GM19372 (cell line): ENCODE measurements at regions not wholly inside any gene's neighbourhood (a gene's known extent, or its start where the extent isn't known, plus 50 kb on each side); places are given as distances from the start of the nearest gene placed in this dataset.

Experiments used
- ATAC-seq: cut with Tn5 transposase; IDR thresholded peaks from one replicate; pipeline ENCODE4 v1.9.1; 2021; ENCODE audit warnings: mild to moderate bottlenecking, low read depth, moderate library complexity; ENCODE audit not compliant: unreplicated experiment

DNA sequence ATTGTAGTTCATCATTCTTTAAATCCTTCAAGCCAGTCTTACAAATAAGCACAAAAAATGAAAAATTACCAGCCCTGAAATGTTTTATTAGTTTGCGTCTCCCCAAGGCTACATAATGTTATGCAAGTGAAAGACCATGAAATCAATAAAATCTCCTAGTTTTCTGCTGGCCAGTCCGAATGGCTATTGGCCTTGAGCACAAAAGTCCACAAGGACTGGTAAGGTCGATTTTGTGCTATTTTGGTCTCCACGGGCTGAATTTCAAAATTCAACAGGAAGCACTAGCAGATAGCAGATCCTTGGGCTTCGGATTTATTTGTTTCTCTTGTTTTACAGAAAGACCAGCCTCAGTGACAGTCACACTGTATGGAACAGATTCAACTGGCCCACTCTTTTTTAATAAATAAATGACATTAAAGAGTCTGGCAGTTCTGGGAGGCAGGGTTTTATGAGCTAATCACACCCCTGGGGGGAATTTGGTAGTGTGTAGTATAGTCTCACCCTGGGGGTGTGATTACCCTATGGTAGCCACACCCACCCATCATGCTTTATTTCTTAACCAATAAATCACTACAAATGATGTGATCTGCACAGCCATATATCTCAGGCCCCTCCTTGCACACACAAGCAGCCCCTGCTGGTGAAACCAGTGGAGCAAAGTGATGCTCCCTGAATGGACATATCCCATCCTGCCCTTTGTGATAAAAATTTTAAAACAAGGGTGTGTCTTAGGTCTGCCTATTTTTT is 51.1 kb upstream of the TMEM33 start:
- ATAC-seq = no peak

DNA sequence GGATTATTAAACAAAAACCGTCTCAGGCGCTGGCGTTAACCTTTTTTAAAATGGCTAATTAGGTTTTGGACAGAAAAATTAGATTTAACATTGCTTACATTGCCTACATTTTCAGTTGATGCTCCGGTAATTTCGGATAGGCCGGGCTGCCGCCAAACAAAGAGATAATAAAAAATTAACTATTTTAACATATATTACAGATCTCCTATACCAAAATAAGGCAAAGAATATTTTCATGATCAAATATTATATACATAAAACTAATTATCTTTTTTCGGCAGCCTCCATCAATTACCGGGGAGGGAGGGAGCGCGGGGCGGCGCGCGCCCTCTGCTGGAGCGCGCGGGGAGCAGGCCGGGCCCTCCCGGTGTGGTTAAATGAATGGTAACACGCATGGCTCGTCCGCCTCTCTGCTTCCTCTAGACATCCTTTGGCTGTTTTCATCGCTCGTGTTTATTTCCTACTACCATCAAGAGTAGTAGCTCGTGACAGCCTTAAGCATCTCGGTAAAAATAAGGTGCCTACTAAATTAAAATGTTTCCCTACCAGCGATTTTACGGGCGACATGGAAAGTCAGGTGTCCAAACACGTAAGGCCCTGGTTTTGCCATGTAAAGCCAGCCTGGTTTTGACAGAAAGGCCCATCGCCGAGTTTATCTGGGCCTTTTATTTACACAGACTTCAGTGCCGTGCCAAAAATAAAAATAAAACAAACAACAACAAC is 52.4 kb upstream of the TMEM33 start:
- ATAC-seq = peak; percentile 84

DNA sequence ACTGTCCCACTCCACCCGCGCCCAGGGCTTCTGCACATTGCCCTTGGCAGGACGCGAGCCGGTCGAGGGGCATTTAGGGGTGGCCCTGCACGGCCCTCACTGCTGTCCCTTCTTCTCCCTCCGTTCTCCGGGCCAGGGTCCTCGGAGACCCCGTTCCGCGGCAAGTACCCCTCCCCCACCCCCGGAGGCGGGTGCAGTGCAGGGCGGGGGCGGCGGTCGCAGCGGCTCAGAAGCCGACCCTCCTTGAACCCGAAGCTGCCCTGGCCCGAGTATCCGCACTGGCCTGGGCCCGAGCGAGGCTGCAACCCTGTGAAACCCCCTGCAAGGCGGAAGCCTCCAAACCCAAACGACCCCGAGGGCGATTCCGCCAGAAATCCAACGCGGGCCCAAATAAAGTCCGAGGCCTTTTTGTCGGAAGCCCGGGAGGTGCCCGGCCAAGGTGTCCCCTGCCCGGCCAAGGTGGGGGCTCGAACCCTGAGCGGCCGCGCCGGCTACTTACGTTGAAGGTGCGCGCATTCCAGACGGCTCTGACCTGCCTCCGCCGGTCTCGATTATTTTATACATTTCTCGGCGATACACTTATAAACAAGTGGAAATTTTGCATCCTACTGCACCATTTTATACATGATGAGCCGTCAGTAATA is 53.1 kb upstream of the TMEM33 start:
- no peak for ATAC-seq

DNA sequence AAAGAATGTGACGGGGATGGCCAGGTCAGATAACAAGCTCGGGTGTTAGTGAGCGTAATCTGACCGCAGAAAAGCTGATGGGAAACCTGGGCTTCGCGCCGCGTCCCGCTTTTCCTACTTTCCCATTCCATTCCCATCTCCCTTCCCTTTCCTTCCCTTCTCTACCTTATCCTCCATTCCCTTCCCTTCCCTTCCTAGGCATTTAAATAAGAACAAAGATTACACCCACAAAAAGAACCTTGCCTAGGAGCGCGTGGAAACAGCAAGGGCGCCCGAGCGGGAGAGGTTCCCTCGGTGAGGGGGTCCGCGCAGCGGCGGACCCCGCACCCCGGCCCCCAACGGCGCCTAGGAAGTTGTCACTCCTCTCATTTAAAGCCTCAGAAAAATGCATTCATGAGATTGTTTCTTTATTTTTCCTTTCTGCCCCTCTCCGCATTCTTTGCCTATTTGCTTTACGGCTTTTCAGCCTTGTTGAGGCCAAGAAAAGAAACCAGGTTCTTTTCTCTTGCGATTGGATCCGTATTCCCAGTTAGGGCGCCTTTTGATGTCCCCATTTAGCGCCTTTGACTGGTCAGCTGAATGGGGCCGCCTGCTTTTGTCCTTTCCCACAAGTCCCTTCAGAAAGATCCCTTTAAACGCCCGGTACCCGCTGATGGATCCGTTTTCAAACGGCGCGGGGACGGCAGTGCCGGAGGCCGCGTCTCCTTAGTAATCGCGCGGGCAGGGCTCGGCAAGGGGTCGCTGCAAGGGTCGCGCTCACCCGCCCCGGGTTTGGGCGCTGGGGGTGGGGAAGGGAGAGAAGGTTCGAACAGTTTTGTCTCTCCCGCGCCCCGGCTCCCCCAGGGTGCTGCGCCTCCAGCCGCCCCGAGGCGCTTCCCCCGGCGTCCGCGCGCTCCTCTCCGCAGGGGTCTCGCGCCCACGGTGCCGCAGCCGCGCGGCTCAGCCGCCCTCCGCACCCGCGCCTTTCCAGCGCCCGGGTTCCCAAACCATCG is 54.1 kb upstream of the TMEM33 start:
- ATAC-seq = no peak

DNA sequence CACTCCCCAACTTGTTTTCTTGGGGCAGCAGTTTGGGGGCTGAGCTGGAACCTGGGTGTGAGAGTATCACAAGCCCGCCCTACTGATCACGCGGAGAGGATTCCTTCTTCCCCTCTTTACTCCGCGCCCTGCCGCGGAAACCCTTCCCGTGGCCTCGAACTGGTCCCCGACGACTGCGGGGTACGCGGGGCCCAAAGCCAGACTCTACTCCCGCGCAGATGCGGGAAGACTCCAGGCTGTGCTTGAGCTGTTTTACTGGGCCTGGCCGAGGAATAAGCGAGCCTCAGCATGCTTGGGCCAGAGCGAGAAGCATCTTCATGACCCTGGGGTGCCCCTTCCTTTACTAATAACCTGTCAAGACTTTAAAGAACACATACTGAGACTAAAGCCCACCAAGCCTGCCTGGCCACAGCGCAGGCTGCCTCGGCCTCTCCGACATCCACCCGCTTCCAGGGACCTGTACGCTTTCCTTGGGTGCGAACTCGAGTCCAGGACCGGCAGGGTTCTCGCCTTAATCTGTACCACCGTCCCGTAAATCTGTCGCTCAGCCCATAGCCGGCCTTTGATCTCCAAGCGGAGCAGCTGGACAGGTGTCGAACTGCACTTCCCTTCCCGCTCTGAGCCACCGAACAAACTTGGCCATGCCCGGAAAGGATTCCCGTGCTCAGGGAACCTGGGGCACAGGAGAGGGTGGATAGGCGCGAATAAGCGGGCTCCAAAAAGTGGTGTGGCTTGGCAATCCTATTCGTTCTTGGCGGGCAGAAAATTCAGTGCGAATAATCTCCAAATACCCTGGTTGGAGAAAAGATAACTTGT is 55.0 kb upstream of the TMEM33 start:
- no peak for ATAC-seq

DNA sequence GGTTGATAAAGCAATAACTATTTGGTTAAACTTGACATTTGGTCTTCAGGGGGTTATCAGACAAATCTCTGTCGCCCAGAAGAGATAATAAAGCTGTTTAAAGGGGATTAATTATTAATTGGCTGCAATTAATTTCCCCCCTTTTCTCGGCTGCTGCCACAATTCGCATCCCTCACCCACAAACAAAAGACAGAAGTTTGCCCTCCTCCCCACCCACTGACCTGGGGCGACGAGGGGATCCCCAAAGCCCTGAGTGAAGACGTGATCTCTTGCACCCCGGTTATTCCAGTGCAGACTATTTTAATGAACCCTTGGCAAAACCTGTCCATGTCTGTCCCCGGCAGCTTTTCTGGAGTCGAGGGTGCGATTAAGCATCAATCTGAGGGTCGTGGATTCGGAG is 55.7 kb upstream of the TMEM33 start:
- no peak for ATAC-seq

DNA sequence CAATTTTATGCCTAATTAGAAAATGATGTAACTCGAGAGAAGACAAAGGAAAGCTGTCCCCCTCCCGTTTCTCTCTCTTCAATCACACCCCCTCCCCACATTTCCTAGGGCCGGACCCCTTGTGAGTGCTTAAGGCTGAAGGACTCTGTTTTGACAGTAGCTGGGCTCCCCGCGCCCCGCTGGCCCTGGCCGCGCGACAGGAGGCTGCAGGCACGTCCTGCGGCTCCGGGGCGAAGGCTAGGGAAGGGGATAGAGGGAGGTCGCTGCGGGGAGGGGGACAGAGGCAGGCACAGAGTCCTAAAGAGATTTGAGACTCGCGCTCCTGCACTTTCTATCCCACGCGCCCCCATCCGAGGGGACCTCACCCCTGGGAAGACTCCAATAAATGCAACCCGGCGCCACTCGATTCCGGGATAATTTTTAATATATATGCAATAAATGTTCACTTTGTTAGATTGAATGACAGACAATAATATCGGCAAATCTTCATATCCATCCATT is 56.2 kb upstream of the TMEM33 start:
- ATAC-seq = no peak

DNA sequence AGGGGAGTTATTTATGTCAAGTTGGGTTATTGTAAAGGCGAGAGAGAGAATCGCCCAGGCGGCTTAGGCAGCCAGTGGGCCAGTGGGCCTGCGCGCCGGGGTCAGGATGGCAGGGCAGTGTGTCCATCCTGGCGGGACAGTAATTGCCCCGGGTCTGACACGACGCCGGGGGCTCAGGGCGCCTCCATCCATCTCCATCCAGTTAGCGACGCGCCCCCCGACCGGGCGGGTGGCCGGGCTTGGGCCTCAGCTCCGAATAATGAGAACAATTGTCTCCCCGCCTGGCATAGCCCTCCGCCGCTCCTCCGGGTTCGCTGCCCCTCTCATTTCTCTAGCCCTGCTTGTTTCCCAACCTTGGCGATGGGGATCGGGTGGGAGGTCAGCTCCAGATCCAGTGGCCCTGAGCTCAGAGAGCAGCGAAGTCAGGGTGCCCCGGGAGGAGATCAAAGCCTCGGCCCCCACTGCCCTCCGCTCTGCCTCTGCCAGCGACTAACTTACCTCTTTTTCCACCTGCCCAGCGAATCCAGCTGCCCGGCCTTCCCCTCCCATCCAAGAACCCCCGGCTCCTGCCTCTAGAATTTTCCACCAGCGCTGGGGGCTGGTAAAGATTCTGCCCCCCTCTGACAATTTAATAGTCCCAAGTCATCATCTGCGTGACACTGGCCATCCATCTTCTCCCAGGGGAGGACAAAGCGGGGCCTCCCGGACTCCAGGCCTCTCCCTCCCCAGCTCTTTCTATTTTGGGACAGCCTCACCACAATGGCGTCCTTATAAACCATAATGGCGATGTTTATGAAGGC is 56.9 kb upstream of the TMEM33 start:
- no peak for ATAC-seq

DNA sequence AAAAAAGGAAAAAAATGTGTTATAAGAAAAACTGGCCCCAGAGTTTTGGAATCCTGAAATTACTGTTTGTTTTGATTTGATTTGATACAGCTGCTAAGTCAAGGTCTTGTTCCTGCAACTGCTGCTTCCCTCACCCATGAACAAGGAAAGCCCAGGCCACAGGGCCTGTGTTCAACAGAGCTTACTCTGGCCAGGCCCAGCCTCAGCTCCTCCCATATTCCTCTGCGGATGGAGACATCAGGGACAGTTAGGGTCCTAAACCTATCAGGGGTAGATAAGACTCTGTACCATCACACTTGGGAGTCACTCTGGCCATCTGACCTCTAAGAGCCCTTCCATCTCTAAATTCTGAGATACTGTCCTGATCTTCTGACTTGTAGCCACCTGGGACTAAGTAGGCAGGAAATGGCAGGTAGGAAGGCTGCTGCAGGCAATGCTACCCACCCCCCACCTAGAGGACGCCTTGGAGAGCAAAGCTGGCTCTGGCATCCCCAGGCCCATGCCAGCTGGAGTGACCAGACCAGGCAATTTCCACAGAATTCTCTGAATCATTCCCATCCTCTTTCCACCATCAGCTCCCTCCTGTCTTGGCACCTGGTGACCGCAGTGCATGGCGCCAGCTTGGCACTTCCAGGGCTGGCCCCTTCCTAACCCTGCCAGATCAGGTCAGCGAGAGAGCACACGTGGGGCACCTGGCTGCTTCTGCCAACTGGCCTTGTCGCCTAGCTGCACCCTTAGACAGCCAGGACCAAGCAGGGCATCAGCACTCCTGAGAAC is 58.0 kb upstream of the TMEM33 start:
- ATAC-seq = no peak

DNA sequence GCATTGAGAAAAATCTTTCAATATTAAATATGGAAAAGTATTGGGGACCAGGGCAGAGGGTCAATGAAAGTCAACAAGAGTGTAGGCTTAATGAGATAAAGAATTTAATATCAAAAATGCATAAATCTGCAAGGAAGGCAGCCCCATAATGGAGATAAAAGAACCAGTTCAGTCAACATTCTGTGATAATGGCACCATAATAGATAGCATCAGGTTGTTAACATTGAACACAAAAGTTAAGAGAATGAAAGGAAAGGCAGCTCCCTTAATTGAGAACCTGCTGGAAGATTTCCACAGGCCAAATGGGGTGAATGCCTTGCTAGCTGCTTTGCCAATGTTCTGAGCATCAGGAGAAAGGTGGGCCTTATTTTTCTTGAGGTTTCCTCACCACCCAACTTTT is 60.4 kb upstream of the TMEM33 start:
- no peak for ATAC-seq

DNA sequence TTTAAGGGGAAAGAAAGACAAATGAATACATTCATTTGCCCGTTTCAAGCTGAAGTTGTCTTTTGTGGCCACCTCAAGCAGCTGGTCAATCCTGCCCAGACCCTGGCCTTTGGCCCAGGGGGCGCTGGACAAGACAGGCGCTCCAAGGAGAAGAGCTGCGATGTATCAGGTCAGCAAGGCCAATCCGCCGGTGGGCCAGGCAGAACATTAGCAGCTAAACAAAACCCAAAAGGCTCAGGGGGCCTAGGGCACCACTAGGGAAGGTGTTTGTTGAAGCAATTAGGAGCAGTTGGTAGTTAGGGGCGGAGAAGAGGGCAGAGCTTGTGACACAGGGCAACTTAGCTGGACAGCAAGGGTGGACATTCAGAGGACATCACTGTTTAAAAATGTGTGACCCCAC is 60.8 kb upstream of the TMEM33 start:
- no peak for ATAC-seq

DNA sequence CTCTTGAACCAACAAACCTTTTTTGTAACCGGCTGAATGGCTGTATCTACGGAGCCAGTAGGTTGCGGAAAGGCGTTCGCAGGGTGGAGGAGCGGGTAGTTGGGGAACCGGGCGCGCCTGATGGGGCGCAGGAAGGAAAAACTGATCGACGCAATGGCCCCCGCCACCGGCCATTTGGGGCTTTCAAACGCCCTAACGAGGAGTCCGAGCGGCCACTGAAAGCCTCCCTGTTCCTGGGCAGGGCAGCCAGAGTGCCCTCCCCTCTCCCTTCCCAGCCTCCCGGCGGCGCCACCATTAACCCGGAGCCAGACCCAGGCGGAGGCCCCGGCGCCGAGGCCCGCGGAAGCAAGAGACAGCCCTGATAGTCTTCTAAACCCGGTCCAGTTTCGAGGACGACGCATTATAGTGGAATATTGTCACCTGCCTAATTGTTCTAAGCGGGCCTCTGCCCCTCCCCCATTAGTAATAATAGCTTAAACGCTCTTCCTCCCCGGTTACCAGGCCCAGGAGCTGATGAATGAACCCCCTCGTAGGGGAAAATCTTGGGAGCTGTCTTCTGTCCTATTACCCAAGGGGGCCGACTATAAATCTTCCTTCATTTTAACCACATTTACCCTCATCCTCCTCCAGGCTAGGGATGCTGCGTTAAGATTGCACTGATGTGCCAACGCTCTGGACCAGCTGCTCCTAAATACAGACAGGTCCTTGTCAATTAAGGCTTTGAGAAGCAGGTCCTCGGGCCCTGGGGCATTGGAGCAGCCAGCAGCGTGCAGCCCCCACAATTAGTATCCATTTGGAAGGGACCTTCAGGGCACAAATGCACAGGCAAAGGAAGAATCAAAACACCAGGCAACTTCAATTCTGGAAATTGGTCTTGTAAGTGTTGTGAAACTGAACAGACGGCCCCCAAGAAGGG is 61.6 kb upstream of the TMEM33 start:
- ATAC-seq = no peak

DNA sequence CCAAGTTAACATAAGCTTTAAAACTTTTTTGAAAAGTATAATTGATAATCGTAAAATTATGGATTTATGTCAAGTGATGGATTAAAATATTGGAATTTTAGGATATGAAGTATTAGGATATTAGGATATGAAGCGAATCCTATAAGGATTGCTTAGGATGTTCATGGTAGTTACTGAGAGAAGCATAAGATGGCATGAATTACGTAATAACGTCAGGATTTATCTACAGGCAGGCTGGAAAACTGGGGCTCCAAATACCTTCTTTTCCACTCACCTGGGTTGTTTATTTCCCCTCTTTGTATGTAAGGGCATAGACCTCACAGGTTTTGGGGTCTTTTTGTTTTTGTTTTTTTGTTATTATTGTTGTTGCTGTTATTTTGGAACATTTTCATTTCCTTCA is 65.2 kb upstream of the TMEM33 start:
- ATAC-seq = no peak

DNA sequence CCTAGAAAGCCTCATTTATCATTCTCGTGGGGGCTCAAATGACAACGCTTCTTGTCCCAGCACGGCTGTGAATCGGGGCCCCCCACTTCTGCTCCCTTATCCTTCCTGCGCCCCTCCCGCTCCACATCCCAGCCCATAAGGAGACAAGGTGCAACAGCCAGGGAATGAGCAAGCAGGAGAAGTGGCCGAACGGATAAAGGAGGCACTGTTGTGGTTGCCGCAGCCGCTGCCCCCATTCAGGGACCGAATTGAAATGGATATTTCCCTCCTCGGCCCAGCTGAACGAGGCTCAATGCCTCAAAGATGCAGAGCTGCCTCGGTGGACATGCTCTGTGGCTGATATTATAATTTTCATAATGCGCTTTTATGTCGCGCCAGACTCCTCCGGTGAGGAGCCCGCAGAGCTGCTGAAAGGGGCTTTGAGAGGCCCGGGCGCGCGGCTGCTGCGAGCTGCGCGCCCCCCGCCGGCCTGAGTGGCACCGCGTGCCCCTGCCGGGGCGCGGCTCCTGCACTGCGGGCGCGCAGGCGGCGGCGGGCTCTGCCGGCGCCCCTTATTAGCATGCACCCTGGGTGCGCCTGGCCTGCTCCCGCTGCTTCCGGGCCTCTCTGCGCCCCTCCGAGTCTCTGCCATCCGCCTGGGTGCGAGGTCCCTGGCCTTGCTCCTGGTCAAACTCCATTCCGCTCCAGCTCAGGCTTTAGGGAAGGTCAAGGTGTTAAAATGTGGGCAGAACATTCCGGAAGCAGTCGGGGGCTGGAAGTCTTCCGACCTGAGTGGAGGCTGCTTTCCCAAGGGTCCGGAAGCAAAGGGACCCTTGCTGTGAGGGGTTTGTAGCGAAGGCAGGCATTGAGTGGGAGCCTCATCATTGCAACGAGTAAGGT is 68.2 kb upstream of the TMEM33 start:
- no peak for ATAC-seq

DNA sequence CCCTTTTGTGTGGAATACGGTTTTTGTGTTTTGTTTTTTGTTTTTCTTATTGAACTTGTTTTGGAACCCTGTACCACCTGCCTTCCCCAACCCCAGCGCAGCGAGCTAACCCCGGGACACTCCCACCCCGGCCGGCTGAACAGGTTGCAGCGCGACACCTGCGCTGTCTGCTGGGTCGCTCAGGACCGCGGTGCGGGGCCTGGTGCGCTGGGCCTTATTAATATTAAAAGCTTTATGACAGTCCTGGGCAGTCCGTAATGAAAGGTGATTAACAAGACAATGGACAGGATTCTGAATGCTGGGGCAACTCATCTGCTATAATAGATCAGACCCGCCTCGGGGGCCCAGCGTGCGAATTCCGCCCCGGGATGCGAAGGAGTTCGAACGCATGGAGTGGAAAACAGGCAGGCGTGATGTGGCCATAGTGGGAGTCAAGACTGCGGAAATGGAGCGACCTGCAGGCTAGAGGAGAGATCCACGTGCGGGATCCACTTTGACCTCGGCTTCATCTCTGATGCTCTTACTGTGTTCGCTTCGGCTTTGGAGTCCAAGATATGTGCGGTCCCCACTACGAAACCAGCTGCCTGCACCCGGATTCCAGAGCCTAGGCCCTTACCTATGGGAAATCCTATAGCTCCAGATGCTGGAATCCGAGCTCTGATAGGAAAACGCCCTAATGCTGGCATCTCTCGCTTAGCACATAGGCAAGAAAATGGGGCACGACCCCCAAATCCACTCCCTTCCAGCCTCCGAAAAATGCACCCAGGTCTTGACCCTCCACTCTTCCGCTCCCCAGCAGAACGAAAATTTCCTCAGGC is 69.0 kb upstream of the TMEM33 start:
- no peak for ATAC-seq
